T-helper 1 cell treated with Interleukin-12 subunit alpha and Interleukin-12 subunit beta and Interleukin-4 antibody, amounts not matched to agents 30 μg/mL and 1 μg/mL, for 36 hours (primary cell): ENCODE measurements at regions not wholly inside any gene's neighbourhood (a gene's known extent, or its start where the extent isn't known, plus 50 kb on each side); places are given as distances from the start of the nearest gene placed in this dataset.

Source experiments
- H3K27ac Mint-ChIP-seq: one replicate; pipeline ENCODE4 v1.8.0; 2021; ENCODE audit warnings: mild to moderate bottlenecking, mixed read lengths
- H3K27me3 Mint-ChIP-seq: one replicate; pipeline ENCODE4 v1.8.0; 2021; ENCODE audit warnings: low read depth, mixed read lengths
- H3K36me3 Mint-ChIP-seq: one replicate; pipeline ENCODE4 v1.8.0; 2021; ENCODE audit warnings: low read depth, mixed read lengths
- H3K4me1 Mint-ChIP-seq: one replicate; pipeline ENCODE4 v1.8.0; 2021; ENCODE audit warnings: low read depth, mixed read lengths
- H3K4me3 Mint-ChIP-seq: one replicate; pipeline ENCODE4 v1.8.0; 2021; ENCODE audit warnings: mild to moderate bottlenecking, moderate library complexity, mixed read lengths
- H3K9me3 Mint-ChIP-seq: one replicate; pipeline ENCODE4 v1.8.0; 2021; ENCODE audit warnings: mixed read lengths

DNA sequence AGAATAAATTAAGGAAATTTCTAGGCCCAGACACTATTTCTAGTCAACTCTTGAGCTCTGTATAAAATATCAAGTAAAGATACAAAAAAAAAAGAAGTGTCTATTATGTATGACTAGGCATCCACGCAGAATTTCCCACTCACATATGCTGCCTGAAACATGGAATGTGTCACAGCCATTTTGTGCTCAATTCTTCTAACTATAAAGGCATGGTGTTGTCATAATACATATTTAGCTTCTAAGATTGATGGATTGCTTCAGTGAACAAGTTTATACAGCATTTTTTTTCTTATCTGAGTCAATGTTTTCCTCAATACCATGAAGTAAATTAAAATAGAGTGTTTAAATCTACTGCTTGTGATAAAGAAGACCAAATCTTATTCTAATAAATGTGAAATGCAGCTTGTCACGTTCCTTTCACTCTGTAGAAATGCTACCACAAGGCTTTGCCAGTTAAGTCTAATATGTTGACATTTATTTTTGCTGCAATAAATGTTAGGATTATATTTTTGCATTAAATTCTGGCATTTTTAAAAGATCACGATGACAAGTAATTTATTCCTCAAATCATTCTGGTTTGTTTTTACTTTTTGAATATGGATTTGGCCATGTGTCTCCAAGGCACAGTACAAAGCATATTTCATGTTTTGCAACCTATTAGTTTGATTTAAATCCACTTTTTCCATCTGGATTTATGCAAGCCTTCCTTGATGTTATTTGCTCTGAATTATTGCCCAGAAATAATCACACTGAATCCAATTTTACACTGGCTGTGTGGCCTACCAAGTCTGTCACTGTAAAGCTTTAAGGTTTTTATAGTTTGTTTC lies 1829.0 kb upstream of the PCDH7 start:
- H3K4me3 Mint-ChIP-seq: no peak overlapping the region
- H3K9me3 Mint-ChIP-seq: no peaks in the 10 kb centered on the region
- H3K4me1 Mint-ChIP-seq: no peaks in the 10 kb centered on the region
- no peaks in the 10 kb centered on the region for H3K27me3 Mint-ChIP-seq
- H3K36me3 Mint-ChIP-seq: no peaks in the 10 kb centered on the region
- H3K27ac Mint-ChIP-seq: no peak overlapping the region

DNA sequence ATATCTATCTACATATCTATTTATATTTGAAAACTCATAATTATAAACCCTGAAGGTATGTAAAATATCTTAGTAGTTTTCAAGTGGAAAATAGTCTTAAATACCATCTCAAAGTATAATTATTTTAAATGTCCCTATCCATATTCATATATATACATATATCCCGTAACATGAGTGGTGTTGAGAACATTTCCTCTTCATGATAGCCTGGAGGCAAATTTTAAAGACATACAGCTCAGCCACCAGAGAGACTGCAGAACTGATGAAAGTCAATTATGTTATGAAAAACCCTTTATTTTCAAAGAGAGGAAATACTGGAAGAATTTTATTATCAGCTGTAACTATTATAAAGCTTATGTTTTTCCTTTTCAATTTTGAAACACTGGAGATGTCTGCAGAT lies 1806.7 kb upstream of the PCDH7 start:
- Mint-ChIP-seq H3K9me3 (peaks cover 26% of the 10 kb centered on the region), H3K36me3 (no peaks in the 10 kb centered on the region), H3K4me1 (no peaks in the 10 kb centered on the region), H3K27me3 (no peaks in the 10 kb centered on the region), H3K4me3 (no peak overlapping the region), H3K27ac (no peak overlapping the region)

DNA sequence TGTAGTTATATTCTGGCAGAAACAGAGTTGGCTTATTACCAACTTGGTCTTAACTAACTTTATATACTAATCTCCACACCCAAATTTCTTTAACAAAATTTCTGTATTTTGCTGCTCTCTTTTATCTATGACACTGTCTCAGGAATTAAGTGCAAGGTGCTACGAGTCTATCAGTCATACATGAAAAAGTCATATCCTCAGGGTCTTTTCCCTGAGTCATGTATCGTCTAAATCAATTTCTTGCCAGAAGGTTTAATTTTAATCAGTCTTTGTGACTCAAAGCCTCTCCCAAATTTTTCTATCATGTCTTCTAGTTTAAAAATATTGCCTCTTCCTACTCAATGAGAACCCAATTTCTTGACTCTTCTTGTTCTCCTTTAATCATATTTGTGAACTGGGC lies 1803.6 kb upstream of the PCDH7 start:
- Mint-ChIP-seq H3K27me3 (no peaks in the 10 kb centered on the region), H3K36me3 (no peaks in the 10 kb centered on the region), H3K4me3 (no peak overlapping the region), H3K27ac (no peak overlapping the region), H3K9me3 (peaks cover 30% of the 10 kb centered on the region), H3K4me1 (no peaks in the 10 kb centered on the region)

DNA sequence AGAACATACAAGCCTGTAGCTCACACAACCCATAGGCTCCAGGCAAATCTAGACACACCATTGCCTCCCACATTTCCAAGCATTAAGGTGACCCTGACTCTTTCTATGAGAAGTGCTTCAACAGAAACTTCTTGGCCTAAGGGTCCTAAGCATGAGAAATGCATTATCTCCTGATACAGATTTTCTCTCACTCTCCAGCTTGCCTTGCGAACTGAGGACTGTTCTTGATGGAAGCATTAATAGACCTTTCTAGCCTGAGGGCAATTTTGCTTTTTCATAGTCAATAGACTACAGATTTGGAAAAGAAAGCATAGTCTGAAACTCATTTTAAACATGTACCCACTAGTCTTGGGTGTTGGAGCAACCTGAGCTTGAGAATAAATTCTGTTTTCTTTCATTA lies 1801.3 kb upstream of the PCDH7 start:
- no peaks in the 10 kb centered on the region for H3K36me3 Mint-ChIP-seq
- peaks cover 41% of the 10 kb centered on the region for H3K9me3 Mint-ChIP-seq
- no peaks in the 10 kb centered on the region for H3K27me3 Mint-ChIP-seq
- no peak overlapping the region for H3K4me3 Mint-ChIP-seq
- no peak overlapping the region for H3K27ac Mint-ChIP-seq
- no peaks in the 10 kb centered on the region for H3K4me1 Mint-ChIP-seq

DNA sequence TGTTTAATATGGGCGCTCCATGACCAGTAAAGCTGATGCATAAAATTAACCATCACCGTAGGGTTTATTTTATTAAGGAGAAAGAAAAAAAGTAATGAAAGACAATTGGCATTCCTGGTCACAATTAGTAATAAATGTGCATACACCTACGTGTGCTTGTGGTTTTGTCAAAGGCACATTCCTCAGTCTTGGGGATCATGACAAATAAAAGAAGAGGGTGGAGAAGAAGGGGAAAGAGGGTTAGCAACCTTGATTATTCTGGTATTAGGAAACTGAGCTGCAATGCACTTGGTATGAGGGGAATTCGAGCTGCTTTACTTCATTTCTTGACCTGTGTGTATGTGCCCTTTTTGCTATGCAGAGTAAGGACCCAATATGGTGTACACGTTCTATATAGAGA lies 1798.3 kb upstream of the PCDH7 start:
- H3K27ac Mint-ChIP-seq: no peak overlapping the region
- no peaks in the 10 kb centered on the region for H3K27me3 Mint-ChIP-seq
- peaks cover 37% of the 10 kb centered on the region for H3K9me3 Mint-ChIP-seq
- H3K4me3 Mint-ChIP-seq: no peak overlapping the region
- H3K4me1 Mint-ChIP-seq: no peaks in the 10 kb centered on the region
- no peaks in the 10 kb centered on the region for H3K36me3 Mint-ChIP-seq

DNA sequence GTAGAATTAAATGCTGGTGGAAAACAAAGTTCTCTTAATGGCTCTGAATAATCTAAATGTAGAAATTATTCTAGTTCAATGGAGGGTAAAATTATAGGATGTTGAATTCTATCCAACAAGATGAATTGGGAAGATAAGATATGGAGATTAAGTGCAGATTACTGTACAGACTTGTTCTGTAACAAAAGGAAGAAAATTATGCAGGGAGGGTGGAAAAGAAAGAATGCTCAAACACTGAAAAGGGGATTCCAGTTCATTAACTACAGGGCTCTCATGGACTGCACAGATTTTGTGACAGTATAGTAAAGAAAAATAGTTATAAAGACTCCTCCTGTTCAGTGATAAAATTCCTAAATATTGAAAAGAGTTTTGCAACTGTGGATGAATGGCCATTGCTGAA lies 1794.0 kb upstream of the PCDH7 start:
- Mint-ChIP-seq H3K36me3 (no peaks in the 10 kb centered on the region), H3K27me3 (no peaks in the 10 kb centered on the region)

DNA sequence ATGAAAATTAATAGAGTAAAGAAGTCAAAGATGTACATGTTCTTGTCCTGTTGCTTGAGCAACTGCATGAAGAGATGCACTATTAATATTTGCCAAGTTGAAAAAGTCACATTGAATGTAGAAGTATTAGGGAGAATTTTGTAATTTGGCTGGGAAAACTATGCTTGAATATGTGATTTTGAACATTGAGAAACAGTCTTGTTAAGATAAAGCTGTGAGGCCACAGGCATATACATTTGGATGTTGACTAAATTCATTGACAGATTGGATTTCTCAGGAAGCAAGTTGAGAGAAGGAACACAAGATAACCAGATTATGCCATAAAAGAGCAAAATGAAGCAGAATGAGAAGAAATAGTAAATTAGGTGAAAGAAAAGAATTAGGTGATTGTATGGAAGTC lies 1777.5 kb upstream of the PCDH7 start:
- Mint-ChIP-seq H3K4me3 (no peak overlapping the region), H3K27ac (no peak overlapping the region), H3K9me3 (peaks cover 20% of the 10 kb centered on the region), H3K4me1 (no peaks in the 10 kb centered on the region), H3K36me3 (no peaks in the 10 kb centered on the region), H3K27me3 (no peaks in the 10 kb centered on the region)

More for the DNA sequence above, 1794.0 kb upstream of the PCDH7 start:
- Mint-ChIP-seq H3K27ac (no peak overlapping the region), H3K9me3 (peaks cover 26% of the 10 kb centered on the region), H3K4me1 (no peaks in the 10 kb centered on the region), H3K4me3 (no peak overlapping the region)

DNA sequence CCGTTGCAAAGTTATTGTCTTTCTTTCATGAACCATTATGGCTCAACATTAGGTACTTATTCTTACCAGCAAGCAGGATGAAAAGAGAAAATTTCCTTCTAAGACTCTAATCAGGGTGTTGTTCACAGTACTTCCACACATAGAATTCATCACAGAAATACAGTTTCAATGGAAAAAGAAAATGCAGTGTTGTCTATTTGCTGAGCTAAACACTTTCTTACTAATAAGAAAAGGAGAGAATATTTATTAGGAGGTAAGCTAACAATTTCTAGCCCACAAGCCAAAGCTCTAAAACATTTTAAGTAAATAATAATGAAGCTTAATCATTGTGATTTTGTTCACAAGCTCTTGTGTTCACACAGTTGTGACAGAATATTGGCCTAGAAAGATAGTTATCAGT lies 1772.8 kb upstream of the PCDH7 start:
- H3K27me3 Mint-ChIP-seq: no peaks in the 10 kb centered on the region
- no peaks in the 10 kb centered on the region for H3K36me3 Mint-ChIP-seq
- H3K4me3 Mint-ChIP-seq: no peak overlapping the region
- H3K9me3 Mint-ChIP-seq: peaks cover 17% of the 10 kb centered on the region
- no peak overlapping the region for H3K27ac Mint-ChIP-seq
- H3K4me1 Mint-ChIP-seq: no peaks in the 10 kb centered on the region

DNA sequence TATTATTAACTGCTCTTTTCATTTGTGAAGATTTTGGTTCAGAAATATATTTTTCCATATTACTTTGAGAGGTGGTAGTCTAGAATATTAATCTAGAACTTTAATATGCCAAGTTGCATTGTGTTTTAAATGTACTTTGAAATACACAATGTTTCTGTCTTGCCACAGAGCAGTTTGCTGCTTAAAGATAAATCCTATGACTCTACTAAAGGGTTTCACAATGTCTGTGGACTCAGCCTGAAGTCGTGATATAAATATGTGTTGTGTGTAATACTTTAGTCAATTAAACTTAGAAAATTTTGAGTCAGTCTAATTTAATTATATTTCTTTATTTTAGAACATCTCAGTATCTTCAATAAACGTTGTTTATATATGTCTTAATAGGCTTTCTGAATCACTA lies 1771.7 kb upstream of the PCDH7 start:
- Mint-ChIP-seq H3K27me3 (no peaks in the 10 kb centered on the region), H3K4me3 (no peak overlapping the region), H3K27ac (no peak overlapping the region), H3K9me3 (peaks cover 12% of the 10 kb centered on the region), H3K4me1 (no peaks in the 10 kb centered on the region), H3K36me3 (no peaks in the 10 kb centered on the region)

DNA sequence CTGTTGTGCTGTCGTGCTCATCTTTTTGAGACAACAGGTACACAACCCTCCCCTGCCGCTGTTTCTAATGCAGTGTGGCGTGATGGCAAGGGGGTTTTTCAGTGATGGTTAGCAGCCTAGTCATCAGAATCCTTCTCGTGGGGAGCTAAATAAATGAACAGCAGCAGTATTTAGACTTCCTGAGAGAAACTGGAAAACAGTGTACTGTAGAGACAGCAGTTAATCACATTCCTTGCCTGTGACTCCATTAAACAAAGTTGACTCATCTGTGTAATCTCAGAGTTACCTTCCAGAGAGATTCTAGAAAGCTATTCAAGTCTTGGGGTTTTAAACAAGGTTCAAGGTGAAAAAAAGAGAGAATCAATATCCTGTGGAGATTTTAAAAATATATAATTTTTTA lies 1753.2 kb upstream of the PCDH7 start:
- no peak overlapping the region for H3K4me3 Mint-ChIP-seq
- H3K36me3 Mint-ChIP-seq: no peaks in the 10 kb centered on the region
- H3K27ac Mint-ChIP-seq: no peak overlapping the region
- H3K4me1 Mint-ChIP-seq: no peaks in the 10 kb centered on the region
- H3K9me3 Mint-ChIP-seq: peaks cover 5% of the 10 kb centered on the region
- no peaks in the 10 kb centered on the region for H3K27me3 Mint-ChIP-seq

DNA sequence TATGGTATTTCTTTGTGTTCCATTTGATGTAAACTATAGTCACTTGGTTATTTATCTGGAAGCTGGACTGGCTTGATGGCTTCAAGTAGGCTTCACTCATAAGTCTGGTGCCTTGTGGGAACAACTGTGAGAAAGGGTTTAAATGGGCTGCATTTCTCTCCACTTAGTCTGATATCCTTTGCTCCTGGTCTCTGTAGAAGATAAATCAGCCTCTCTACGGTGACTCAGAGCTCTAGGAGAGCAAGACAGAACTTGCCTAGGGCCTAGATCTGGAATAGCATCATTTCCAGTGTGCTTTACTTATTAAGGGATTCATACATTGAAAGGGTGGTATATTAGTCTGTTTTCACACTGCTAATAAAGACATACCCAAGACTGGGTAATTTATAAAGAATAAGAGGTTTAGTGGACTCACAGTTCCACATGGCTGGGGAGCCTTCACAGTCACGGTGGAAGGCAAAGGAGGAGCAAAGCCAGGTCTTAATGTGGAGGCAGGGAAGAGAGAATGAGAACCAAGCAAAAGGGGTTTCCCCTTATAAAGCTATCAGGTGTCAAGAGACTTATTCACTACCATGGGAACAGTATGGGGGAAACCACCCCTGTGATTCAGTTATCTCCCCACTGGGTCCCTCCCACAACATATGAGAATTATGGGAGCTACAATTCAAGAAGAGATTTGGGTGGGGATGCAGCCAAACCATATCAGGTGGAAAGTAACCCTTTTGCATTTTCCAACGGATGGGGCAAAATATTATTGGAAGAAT lies 1746.4 kb upstream of the PCDH7 start:
- peaks cover 10% of the 10 kb centered on the region for H3K9me3 Mint-ChIP-seq
- no peaks in the 10 kb centered on the region for H3K27me3 Mint-ChIP-seq
- H3K4me3 Mint-ChIP-seq: no peak overlapping the region
- no peaks in the 10 kb centered on the region for H3K36me3 Mint-ChIP-seq
- H3K27ac Mint-ChIP-seq: no peak overlapping the region
- H3K4me1 Mint-ChIP-seq: no peaks in the 10 kb centered on the region

DNA sequence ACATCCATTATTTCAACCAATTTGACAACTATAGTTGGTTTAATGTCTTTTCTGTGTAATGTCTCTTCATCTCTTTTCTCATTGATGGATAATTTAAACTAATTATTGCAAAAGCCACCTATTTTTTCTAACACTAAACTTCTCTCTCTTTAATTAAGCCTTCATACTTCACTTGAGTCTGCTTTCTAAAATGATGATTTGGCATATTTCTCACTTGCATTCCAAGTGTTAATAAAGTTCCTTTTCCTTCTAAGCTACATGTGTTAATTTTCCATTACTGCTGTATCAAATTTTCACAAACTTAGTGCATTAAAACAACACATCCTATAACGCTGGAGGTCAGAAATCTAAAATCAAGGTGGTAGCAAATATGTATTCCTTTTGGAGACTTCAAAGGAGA lies 1743.8 kb upstream of the PCDH7 start:
- H3K4me3 Mint-ChIP-seq: no peak overlapping the region
- no peaks in the 10 kb centered on the region for H3K4me1 Mint-ChIP-seq
- H3K27ac Mint-ChIP-seq: no peak overlapping the region
- H3K9me3 Mint-ChIP-seq: peaks cover 10% of the 10 kb centered on the region
- no peaks in the 10 kb centered on the region for H3K36me3 Mint-ChIP-seq
- no peaks in the 10 kb centered on the region for H3K27me3 Mint-ChIP-seq

DNA sequence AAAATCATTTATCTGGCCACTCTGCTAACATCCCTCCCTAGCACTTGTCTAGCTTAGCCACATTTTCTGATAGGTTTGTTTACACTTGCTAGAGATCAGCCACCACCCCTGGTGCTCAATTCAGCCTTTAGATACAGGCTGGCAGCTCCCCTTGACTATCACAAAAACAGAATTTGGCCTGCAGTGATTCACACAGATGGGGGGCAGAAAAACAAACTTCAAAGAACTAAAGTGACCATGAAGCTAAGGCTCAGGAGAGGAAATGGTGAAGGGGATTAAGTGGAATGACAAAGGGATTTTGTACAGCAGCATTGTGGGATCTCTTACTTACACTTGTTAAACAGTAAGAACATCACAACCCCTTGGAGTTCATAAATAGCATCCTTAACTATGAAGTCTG lies 1718.0 kb upstream of the PCDH7 start:
- H3K27ac Mint-ChIP-seq: no peak overlapping the region
- no peaks in the 10 kb centered on the region for H3K36me3 Mint-ChIP-seq
- no peaks in the 10 kb centered on the region for H3K4me1 Mint-ChIP-seq
- no peaks in the 10 kb centered on the region for H3K27me3 Mint-ChIP-seq
- peaks cover 28% of the 10 kb centered on the region for H3K9me3 Mint-ChIP-seq
- no peak overlapping the region for H3K4me3 Mint-ChIP-seq

DNA sequence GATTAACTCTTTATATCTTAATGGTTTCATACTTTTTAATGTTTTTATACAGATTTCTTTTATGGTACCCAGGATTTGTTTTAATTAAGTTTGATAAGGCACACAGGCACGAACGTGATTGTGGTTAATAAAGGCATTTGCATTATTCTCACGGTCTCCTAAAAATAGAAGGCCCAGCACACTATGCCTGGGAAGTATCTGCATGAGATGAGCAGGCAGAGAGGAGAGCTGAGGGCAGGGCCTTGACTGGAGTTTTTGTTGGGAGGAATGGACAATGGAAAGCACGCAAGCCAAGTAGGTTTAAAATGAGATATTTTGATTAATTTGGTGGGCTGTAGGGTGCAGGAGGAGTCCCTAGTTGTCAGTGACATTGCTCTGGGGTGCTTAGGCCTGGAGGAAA lies 1714.3 kb upstream of the PCDH7 start:
- no peak overlapping the region for H3K27ac Mint-ChIP-seq
- no peaks in the 10 kb centered on the region for H3K36me3 Mint-ChIP-seq
- H3K9me3 Mint-ChIP-seq: peaks cover 29% of the 10 kb centered on the region
- H3K4me3 Mint-ChIP-seq: no peak overlapping the region
- no peaks in the 10 kb centered on the region for H3K27me3 Mint-ChIP-seq
- H3K4me1 Mint-ChIP-seq: no peaks in the 10 kb centered on the region

DNA sequence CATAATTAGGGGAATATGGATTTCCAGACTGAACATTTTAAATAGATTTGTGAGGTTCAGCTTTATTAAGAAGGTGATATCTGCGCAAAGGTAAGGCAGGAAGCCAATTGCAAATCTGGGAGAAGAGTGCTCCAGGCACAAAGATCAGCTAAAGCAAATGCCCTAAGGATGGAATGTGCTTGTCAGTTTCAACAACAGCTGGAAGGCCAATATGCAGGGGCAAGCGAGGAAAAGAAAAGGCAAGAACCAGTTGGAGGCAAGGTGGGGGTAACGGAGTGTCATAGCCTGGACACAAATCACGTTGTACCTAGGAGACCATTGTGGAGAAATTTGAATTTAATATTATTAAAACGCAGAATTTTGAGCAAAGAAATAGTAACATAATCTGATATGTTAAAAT lies 1710.3 kb upstream of the PCDH7 start:
- Mint-ChIP-seq H3K27me3 (no peaks in the 10 kb centered on the region), H3K4me1 (no peaks in the 10 kb centered on the region), H3K9me3 (peaks cover 47% of the 10 kb centered on the region), H3K27ac (no peak overlapping the region), H3K36me3 (no peaks in the 10 kb centered on the region), H3K4me3 (no peak overlapping the region)
